Fibroblast of mammary gland (primary cell): ENCODE measurements at regions not wholly inside any gene's neighbourhood (a gene's known extent, or its start where the extent isn't known, plus 50 kb on each side); places are given as distances from the start of the nearest gene placed in this dataset.
"Not testable (repeated sequence)": the region's sequence is repeated elsewhere in the genome, so short reads cannot be mapped to it uniquely, and the experiment has no call there.

Experiments
- DNase-seq: peaks from one replicate; pipeline ENCODE4 v3.0.0-alpha.2; 2010; ENCODE audit warnings: low read depth
- H3K4me3 ChIP-seq: 2 replicates; pipeline ENCODE4 v1.5.1; 2011; ENCODE audit warnings: low read depth, mild to moderate bottlenecking, low read length, moderate library complexity; ENCODE audit not compliant: control insufficient read depth
- CTCF ChIP-seq: conservative IDR thresholded peaks from 2 replicates; pipeline ENCODE4 v1.5.1; 2011; ENCODE audit warnings: low read depth, low read length, inconsistent platforms; ENCODE audit not compliant: control insufficient read depth, insufficient read depth

GRCh38 chr3:150328654-150329040 lies 79.5 kb upstream of the TSC22D2 start:
- no peak for TF ChIP-seq CTCF
- no peak for DNase-seq
- H3K4me3 ChIP-seq = no peak overlapping the region

GRCh38 chr3:150327678-150328653 lies 80.1 kb upstream of the TSC22D2 start:
- DNase-seq = no peak
- TF ChIP-seq CTCF = no peak
- no peak overlapping the region for H3K4me3 ChIP-seq

- no peak for DNase-seq
- H3K4me3 ChIP-seq = no peak overlapping the region
- no peak for TF ChIP-seq CTCF
These were observed 83.3 kb upstream of the TSC22D2 start for GRCh38 chr3:150324788-150325187.

- H3K4me3 ChIP-seq = no peak overlapping the region
- DNase-seq = no peak
- no peak for TF ChIP-seq CTCF
These were observed 83.9 kb upstream of the TSC22D2 start for GRCh38 chr3:150324245-150324644.

GRCh38 chr3:150323770-150324169 lies 84.3 kb upstream of the TSC22D2 start:
- no peak for DNase-seq
- TF ChIP-seq CTCF = no peak
- H3K4me3 ChIP-seq = no peak overlapping the region

- not testable (repeated sequence) for H3K4me3 ChIP-seq, DNase-seq
These were observed 85.0 kb upstream of the TSC22D2 start for GRCh38 chr3:150323091-150323490.

GRCh38 chr3:150320971-150321370 lies 87.1 kb upstream of the TSC22D2 start:
- DNase-seq, H3K4me3 ChIP-seq: not testable (repeated sequence)

GRCh38 chr3:150319900-150320299 lies 88.2 kb upstream of the TSC22D2 start:
- no peak for TF ChIP-seq CTCF
- DNase-seq = peak; percentile 98

More at GRCh38 chr3:150319900-150320299, 88.2 kb upstream of the TSC22D2 start:
- no peak overlapping the region for H3K4me3 ChIP-seq
